Keratinocyte (primary cell): ENCODE measurements at regions not wholly inside any gene's neighbourhood (a gene's known extent, or its start where the extent isn't known, plus 50 kb on each side); places are given as distances from the start of the nearest gene placed in this dataset.

ENCODE experiments used
- DNase-seq: peaks from one replicate; pipeline ENCODE4 v3.0.0-alpha.2; 2011; ENCODE audit warnings: low read depth, missing footprints, low spot score
- FAIRE-seq: peaks from 2 replicates; lab custom pipeline; 2011; peaks lifted over from hg19 to GRCh38; lab: Jason Lieb, UNC
- H2AFZ ChIP-seq: 2 replicates; pipeline ENCODE4 v1.6.0; 2012; ENCODE audit warnings: low read length, control low read depth, inconsistent platforms; ENCODE audit not compliant: control insufficient read depth
- H3K27ac ChIP-seq: 2 replicates; pipeline ENCODE4 v1.5.1; 2011; ENCODE audit warnings: low read length; ENCODE audit not compliant: control insufficient read depth, insufficient read depth
- H3K27me3 ChIP-seq: 3 replicates; pipeline ENCODE4 v1.6.0; 2011; ENCODE audit warnings: low read length; ENCODE audit not compliant: control insufficient read depth, insufficient read depth; ENCODE audit errors: extremely low read depth
- H3K36me3 ChIP-seq, 2 experiments: 2 replicates in 1 of 2; 3 replicates in 1 of 2; pipeline ENCODE4 v1.5.1; 2011; ENCODE audit warnings: low read length in 2 of 2, mild to moderate bottlenecking in 1 of 2; ENCODE audit not compliant: control insufficient read depth in 2 of 2, insufficient read depth in 2 of 2; ENCODE audit errors: extremely low read depth in 1 of 2
- H3K4me1 ChIP-seq: 3 replicates; pipeline ENCODE4 v1.5.1; 2011; ENCODE audit warnings: low read length; ENCODE audit not compliant: control insufficient read depth, insufficient read depth; ENCODE audit errors: extremely low read depth
- H3K4me2 ChIP-seq: 3 replicates; pipeline ENCODE4 v1.6.0; 2011; ENCODE audit warnings: low read depth, low read length; ENCODE audit not compliant: control insufficient read depth, insufficient read depth; ENCODE audit errors: extremely low read depth
- H3K4me3 ChIP-seq, 3 experiments: fragments of 200-600 bp in 1 of 3; sonication (generic) in 1 of 3; 2 replicates in 2 of 3; 3 replicates in 1 of 3; pipeline ENCODE4 v1.5.1; 2011 to 2016; ENCODE audit warnings: low read length in 3 of 3, mild to moderate bottlenecking in 3 of 3, control low read depth in 2 of 3, inconsistent platforms in 1 of 3, low read depth in 1 of 3, mixed read lengths in 1 of 3, mixed run types in 1 of 3, moderate library complexity in 1 of 3; ENCODE audit not compliant: control insufficient read depth in 2 of 3, insufficient read depth in 2 of 3; ENCODE audit errors: extremely low read depth in 1 of 3
- H3K79me2 ChIP-seq: 2 replicates; pipeline ENCODE4 v1.6.0; 2012; ENCODE audit warnings: low read length; ENCODE audit not compliant: control insufficient read depth, insufficient read depth
- H3K9ac ChIP-seq: 3 replicates; pipeline ENCODE4 v1.6.0; 2011; ENCODE audit warnings: low read length; ENCODE audit not compliant: control insufficient read depth, insufficient read depth; ENCODE audit errors: extremely low read depth
- H3K9me1 ChIP-seq: 3 replicates; pipeline ENCODE4 v1.6.0; 2011; ENCODE audit warnings: low read length; ENCODE audit not compliant: control insufficient read depth, insufficient read depth; ENCODE audit errors: extremely low read depth
- H3K9me3 ChIP-seq: 2 replicates; pipeline ENCODE4 v1.5.1; 2012; ENCODE audit warnings: low read depth, low read length; ENCODE audit not compliant: control insufficient read depth
- H4K20me1 ChIP-seq: 3 replicates; pipeline ENCODE4 v1.6.0; 2011; ENCODE audit warnings: low read length; ENCODE audit not compliant: control insufficient read depth, insufficient read depth; ENCODE audit errors: extremely low read depth
- CTCF ChIP-seq, 3 experiments: IDR thresholded peaks in 1 of 3; conservative IDR thresholded peaks in 1 of 3; optimal IDR thresholded peaks in 1 of 3; 2 replicates in 2 of 3; 3 replicates in 1 of 3; pipeline versions ENCODE3 to v1.5.1; 2011; ENCODE audit warnings: low read length in 3 of 3, mild to moderate bottlenecking in 3 of 3, moderate library complexity in 2 of 3, control low read depth in 1 of 3, inconsistent platforms in 1 of 3; ENCODE audit not compliant: insufficient read depth in 2 of 3; ENCODE audit errors: extremely low read depth in 1 of 3
- EZH2 ChIP-seq: IDR thresholded peaks from one replicate; pipeline ENCODE4 v1.6.1; 2012; ENCODE audit warnings: inconsistent platforms, mild to moderate bottlenecking, low read length, moderate library complexity
- dilution Hi-C: fragments of 300-500 bp; cut with MboI; formaldehyde crosslinking; loops from one replicate; pipeline ENCODE4 v1.7.0; 2020; ENCODE audit warnings: low sequenced_read_pairs; ENCODE audit not compliant: extremely low pct_ligation_motif_present

- no peaks in the 10 kb centered on the region for H3K36me3 ChIP-seq
- no peaks in the 10 kb centered on the region for H3K27me3 ChIP-seq
- no peak overlapping the region for H3K9ac ChIP-seq
- H3K27ac ChIP-seq, result no peak overlapping the region
- FAIRE-seq (no peak), DNase-seq (no peak)
- no peaks in the 10 kb centered on the region for H3K79me2 ChIP-seq
- no peak overlapping the region for H2AFZ ChIP-seq
- no peak overlapping the region for H3K4me2 ChIP-seq
- no peak overlapping the region for H3K4me3 ChIP-seq
- no peaks in the 10 kb centered on the region for H4K20me1 ChIP-seq
- dilution Hi-C loops, result no loop called here
- H3K4me1 ChIP-seq, result no peaks in the 10 kb centered on the region
- H3K9me3 ChIP-seq, result no peaks in the 10 kb centered on the region
- TF ChIP-seq CTCF (optimal IDR thresholded peaks at IDR 0.05 in 1 of 3, IDR thresholded peaks at IDR 0.05 in 1 of 3, conservative IDR thresholded peaks at IDR 0.05 in 1 of 3; ENCODE audit: extremely low read depth in 1 of 3, insufficient read depth in 2 of 3, low read length in 3 of 3), result no peak
- TF ChIP-seq EZH2, result no peak
- H3K9me1 ChIP-seq, result no peaks in the 10 kb centered on the region
Observed at GRCh38 chr13:64069892-64070291, 2654.2 kb upstream of the PCDH20 start.

GRCh38 chr13:64066711-64067110 lies 2651.1 kb upstream of the PCDH20 start:
- Histone ChIP-seq H3K9ac (no peak overlapping the region), H3K9me1 (no peaks in the 10 kb centered on the region), H3K27me3 (no peaks in the 10 kb centered on the region), H3K27ac (no peak overlapping the region), H4K20me1 (no peaks in the 10 kb centered on the region), H3K4me1 (no peaks in the 10 kb centered on the region), H3K79me2 (no peaks in the 10 kb centered on the region), H2AFZ (no peak overlapping the region), H3K4me2 (no peak overlapping the region), H3K36me3 (no peaks in the 10 kb centered on the region), H3K9me3 (no peaks in the 10 kb centered on the region), H3K4me3 (no peak overlapping the region)
- FAIRE-seq (no peak), DNase-seq (no peak)
- TF ChIP-seq EZH2 (no peak), CTCF (optimal IDR thresholded peaks at IDR 0.05 in 1 of 3, IDR thresholded peaks at IDR 0.05 in 1 of 3, conservative IDR thresholded peaks at IDR 0.05 in 1 of 3; ENCODE audit: extremely low read depth in 1 of 3, insufficient read depth in 2 of 3, low read length in 3 of 3) (no peak)
- dilution Hi-C loops, result no loop called here
